HepG2 (cell line): ENCODE measurements at regions not wholly inside any gene's neighbourhood (a gene's known extent, or its start where the extent isn't known, plus 50 kb on each side); places are given as distances from the start of the nearest gene placed in this dataset.

Experiments used
- NFE2L1 ChIP-seq: sonication (generic); formaldehyde crosslinking; IDR thresholded peaks from 2 replicates; pipeline ENCODE4 v1.4.0; 2020; ENCODE audit warnings: missing genetic modification reagents, mild to moderate bottlenecking, borderline replicate concordance
- ZNF331 ChIP-seq: sonication (generic); formaldehyde crosslinking; IDR thresholded peaks from 2 replicates; pipeline ENCODE4 v1.4.0; 2020; ENCODE audit warnings: missing genetic modification reagents
- ZNF33A ChIP-seq: sonication (generic); formaldehyde crosslinking; IDR thresholded peaks from 2 replicates; pipeline ENCODE4 v1.5.1; 2020; ENCODE audit warnings: missing genetic modification reagents, mild to moderate bottlenecking, moderate library complexity, borderline replicate concordance
- TF ChIP-seq, protein P1 (sequence below): sonication (generic); formaldehyde crosslinking; IDR thresholded peaks from 2 replicates; pipeline ENCODE4 v1.5.0; 2020; ENCODE audit warnings: mild to moderate bottlenecking, missing genetic modification reagents

DNA sequence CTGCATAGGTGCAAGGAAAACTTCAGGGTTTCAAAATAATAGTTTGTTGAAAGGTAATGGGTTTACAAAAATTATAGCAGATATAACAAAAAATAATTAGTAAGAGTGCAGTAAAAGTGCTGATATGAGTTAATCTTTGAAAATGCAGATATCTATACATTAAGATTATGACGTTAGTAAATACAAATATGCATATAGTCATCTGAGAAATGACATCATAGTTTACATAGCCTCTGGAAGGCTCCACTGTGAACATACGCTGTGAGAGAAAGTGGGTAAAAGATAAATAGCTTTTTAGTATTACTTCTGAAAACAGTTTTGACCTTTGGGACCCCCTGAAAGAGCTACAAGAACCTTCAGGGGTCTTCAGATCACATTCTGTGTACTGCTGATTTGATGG is 356.2 kb upstream of the SNX7 start:
- TF ChIP-seq ZNF33A (CRISPR knock-in tag): no peak
- no peak for TF ChIP-seq NFE2L1 (CRISPR knock-in tag)
- TF ChIP-seq, protein P1, sequence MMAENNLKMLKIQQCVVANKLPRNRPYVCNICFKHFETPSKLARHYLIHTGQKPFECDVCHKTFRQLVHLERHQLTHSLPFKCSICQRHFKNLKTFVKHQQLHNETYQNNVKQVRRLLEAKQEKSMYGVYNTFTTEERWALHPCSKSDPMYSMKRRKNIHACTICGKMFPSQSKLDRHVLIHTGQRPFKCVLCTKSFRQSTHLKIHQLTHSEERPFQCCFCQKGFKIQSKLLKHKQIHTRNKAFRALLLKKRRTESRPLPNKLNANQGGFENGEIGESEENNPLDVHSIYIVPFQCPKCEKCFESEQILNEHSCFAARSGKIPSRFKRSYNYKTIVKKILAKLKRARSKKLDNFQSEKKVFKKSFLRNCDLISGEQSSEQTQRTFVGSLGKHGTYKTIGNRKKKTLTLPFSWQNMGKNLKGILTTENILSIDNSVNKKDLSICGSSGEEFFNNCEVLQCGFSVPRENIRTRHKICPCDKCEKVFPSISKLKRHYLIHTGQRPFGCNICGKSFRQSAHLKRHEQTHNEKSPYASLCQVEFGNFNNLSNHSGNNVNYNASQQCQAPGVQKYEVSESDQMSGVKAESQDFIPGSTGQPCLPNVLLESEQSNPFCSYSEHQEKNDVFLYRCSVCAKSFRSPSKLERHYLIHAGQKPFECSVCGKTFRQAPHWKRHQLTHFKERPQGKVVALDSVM (CRISPR knock-in tag): no peak
- no peak for TF ChIP-seq ZNF331
